AG09309 (cell line): ENCODE measurements at regions not wholly inside any gene's neighbourhood (a gene's known extent, or its start where the extent isn't known, plus 50 kb on each side); places are given as distances from the start of the nearest gene placed in this dataset.

ENCODE experiments used
- DNase-seq: peaks from one replicate; pipeline ENCODE4 v3.0.0-alpha.2; 2010; ENCODE audit warnings: low read depth
- H3K4me3 ChIP-seq: 2 replicates; pipeline ENCODE4 v1.5.1; 2011; ENCODE audit warnings: mild to moderate bottlenecking, low read depth, low read length, moderate library complexity; ENCODE audit not compliant: control insufficient read depth
- CTCF ChIP-seq: IDR thresholded peaks from 2 replicates; pipeline ENCODE4 v1.5.1; 2011; ENCODE audit warnings: mild to moderate bottlenecking, low read depth, low read length, inconsistent platforms; ENCODE audit not compliant: insufficient read depth, control insufficient read depth; ENCODE audit errors: missing control alignments

- DNase-seq, result no peak
- no peak overlapping the region for H3K4me3 ChIP-seq
- TF ChIP-seq CTCF, result no peak
Measured at GRCh38 chrX:34299451-34299967, 167.4 kb upstream of the FAM47A start.

- DNase-seq, result no peak
- H3K4me3 ChIP-seq, result no peak overlapping the region
- no peak for TF ChIP-seq CTCF
Measured at GRCh38 chrX:34294665-34295064, 162.6 kb upstream of the FAM47A start.

- H3K4me3 ChIP-seq, result no peak overlapping the region
- no peak for DNase-seq
- TF ChIP-seq CTCF, result no peak
Measured at GRCh38 chrX:34288782-34289181, 156.7 kb upstream of the FAM47A start.

- DNase-seq, result no peak
Measured at GRCh38 chrX:34279866-34280560, 147.9 kb upstream of the FAM47A start.

GRCh38 chrX:34275699-34276098 lies 143.6 kb upstream of the FAM47A start:
- TF ChIP-seq CTCF, result no peak
- H3K4me3 ChIP-seq, result no peak overlapping the region
- DNase-seq, result no peak

More at GRCh38 chrX:34279866-34280560, 147.9 kb upstream of the FAM47A start:
- TF ChIP-seq CTCF, result no peak
- H3K4me3 ChIP-seq, result no peak overlapping the region

GRCh38 chrX:34270434-34270833 lies 138.3 kb upstream of the FAM47A start:
- no peak overlapping the region for H3K4me3 ChIP-seq
- TF ChIP-seq CTCF, result no peak
- no peak for DNase-seq
